ENCODE measurements at regions not wholly inside any gene's neighbourhood (a gene's known extent, or its start where the extent isn't known, plus 50 kb on each side); places are given as distances from the start of the nearest gene placed in this dataset.

DNA sequence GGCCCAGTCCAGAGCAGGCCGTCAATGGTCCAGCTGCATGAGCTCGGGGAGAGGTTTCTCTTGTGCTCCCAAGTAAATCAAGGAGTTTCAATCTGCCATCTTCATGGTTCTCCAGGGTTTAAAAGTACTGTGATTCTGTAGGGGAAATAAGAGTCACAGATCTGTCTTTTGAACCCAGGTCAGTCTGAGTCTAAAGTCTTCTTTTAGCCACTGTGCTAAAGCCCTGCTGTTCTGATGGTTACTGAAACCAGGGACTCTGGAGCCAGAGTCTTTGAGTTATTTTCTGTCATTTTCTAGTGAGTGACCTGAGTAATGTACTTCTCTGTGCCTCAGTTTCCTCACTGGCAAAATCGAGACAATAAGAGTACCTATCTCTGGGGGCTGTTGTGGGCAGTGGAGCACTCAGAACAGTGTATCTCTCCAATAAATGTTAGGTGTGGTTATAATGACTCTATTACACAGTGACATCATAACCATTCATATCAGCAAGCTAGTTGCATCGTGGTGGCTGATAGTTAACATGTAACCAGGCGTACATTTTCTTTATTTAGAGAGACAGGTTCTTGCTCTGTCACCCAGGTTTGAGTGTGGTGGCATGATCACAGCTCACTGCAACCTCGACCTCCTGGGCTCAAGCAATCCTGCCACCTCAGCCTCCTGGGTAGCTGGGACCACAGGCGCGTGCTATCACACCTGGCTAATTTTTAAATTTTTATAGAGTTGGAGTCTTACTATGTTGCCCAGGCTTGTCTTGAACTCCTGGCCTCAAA lies 74.6 kb upstream of the KCNG1 start:
- Mint-ChIP-seq H3K4me1 (peaks cover 24% of the 10 kb centered on the region), H3K4me3 (no peak overlapping the region), H3K9me3 (no peaks in the 10 kb centered on the region), H3K36me3 (no peaks in the 10 kb centered on the region), H3K27me3 (ENCODE audit: low read depth) (no peaks in the 10 kb centered on the region), H3K27ac (no peak overlapping the region)
- TF ChIP-seq CTCF (IDR thresholded peaks at IDR 0.05; ENCODE audit: unreplicated experiment) = no peak
- DNase-seq (ENCODE audit: low spot score in 2 of 2, unreplicated experiment in 2 of 2) = no peak

DNA sequence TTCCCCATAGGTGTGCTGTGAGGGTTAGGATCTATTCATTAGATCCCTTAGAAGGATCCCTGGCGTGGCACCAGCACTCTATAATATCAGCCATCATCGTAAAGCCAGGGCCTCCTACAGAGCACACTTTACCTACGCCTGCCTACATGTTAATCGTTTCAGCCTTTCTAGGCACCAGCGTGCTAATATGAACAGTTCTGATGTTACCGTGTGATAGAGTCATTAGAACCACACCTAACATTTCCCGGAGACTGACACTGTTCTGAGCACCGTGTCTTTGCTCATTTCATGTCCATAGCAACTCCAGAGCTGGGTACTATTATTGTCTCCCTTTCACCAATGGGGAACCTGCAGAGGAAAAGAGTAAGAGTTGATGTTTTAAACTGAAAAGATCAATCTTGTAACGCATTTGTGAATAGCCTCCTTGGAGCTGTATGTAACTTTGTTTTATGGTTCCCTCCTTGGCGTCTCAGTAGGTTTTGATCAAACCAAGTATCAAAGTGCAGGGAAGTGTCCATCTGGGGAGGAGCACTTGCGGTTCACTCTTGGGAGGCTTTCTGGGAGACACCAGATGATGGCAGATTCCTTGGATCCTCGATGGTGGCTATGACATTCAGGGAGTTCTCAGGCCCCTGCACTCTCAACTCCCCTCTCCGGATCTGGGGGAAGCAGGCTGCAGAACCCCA lies 73.8 kb upstream of the KCNG1 start:
- no peaks in the 10 kb centered on the region for H3K27me3 Mint-ChIP-seq (ENCODE audit: low read depth)
- TF ChIP-seq CTCF (IDR thresholded peaks at IDR 0.05; ENCODE audit: unreplicated experiment) = no peak
- H3K4me3 Mint-ChIP-seq = no peak overlapping the region
- peaks cover 32% of the 10 kb centered on the region for H3K4me1 Mint-ChIP-seq
- no peak overlapping the region for H3K27ac Mint-ChIP-seq
- no peaks in the 10 kb centered on the region for H3K36me3 Mint-ChIP-seq
- DNase-seq (ENCODE audit: low spot score in 2 of 2, unreplicated experiment in 2 of 2) = no peak
- H3K9me3 Mint-ChIP-seq = no peaks in the 10 kb centered on the region

GRCh38 chr20:51095633-51096521 lies 73.0 kb upstream of the KCNG1 start:
- no peak for DNase-seq (ENCODE audit: low spot score in 2 of 2, unreplicated experiment in 2 of 2)

GRCh38 chr20:51094221-51094620 lies 71.3 kb upstream of the KCNG1 start:
- Mint-ChIP-seq H3K4me3 (no peak overlapping the region), H3K9me3 (no peaks in the 10 kb centered on the region), H3K4me1 (peaks cover 38% of the 10 kb centered on the region), H3K36me3 (no peaks in the 10 kb centered on the region), H3K27ac (no peak overlapping the region), H3K27me3 (ENCODE audit: low read depth) (no peaks in the 10 kb centered on the region)
- DNase-seq (ENCODE audit: low spot score in 2 of 2, unreplicated experiment in 2 of 2) = no peak
- TF ChIP-seq CTCF (IDR thresholded peaks at IDR 0.05; ENCODE audit: unreplicated experiment) = no peak

More at GRCh38 chr20:51095633-51096521, 73.0 kb upstream of the KCNG1 start:
- H3K27me3 Mint-ChIP-seq (ENCODE audit: low read depth) = no peaks in the 10 kb centered on the region
- H3K9me3 Mint-ChIP-seq = no peaks in the 10 kb centered on the region
- H3K4me1 Mint-ChIP-seq = peaks cover 38% of the 10 kb centered on the region
- H3K36me3 Mint-ChIP-seq = no peaks in the 10 kb centered on the region
- H3K4me3 Mint-ChIP-seq = no peak overlapping the region
- no peak overlapping the region for H3K27ac Mint-ChIP-seq
- no peak for TF ChIP-seq CTCF (IDR thresholded peaks at IDR 0.05; ENCODE audit: unreplicated experiment)

DNA sequence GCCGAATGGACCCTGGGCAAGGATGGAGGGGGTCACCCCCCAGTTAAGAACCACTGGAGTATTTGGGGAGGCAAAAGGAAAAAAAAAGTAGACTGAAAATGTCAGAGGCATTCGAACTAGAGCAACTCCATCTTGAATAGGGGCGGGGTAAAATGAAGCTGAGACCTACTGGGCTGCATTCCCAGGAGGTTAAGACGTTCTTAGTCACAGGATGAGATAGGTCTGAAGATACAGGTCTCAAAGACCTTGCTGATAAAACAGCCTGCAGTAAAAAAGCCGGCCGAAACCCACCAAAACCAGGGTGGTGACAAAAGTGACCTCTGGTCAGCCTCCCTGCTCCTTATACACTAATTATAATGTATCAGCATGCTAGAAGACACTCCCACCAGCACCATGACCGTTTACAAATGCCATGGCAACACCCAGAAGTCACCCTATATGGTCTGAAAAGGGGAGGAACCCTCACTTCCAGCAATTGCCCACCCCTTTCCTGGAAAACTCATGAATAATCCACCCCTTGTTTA lies 70.4 kb upstream of the KCNG1 start:
- Mint-ChIP-seq H3K9me3 (no peaks in the 10 kb centered on the region), H3K4me1 (peaks cover 31% of the 10 kb centered on the region), H3K36me3 (no peaks in the 10 kb centered on the region), H3K27me3 (ENCODE audit: low read depth) (no peaks in the 10 kb centered on the region), H3K27ac (no peak overlapping the region), H3K4me3 (no peak overlapping the region)
- no peak for DNase-seq (ENCODE audit: low spot score in 2 of 2, unreplicated experiment in 2 of 2)
- no peak for TF ChIP-seq CTCF (IDR thresholded peaks at IDR 0.05; ENCODE audit: unreplicated experiment)

Measured in mesothelial cell of epicardium (in vitro differentiated cells).